ENCODE measurements at regions not wholly inside any gene's neighbourhood (a gene's known extent, or its start where the extent isn't known, plus 50 kb on each side); places are given as distances from the start of the nearest gene placed in this dataset.

DNA sequence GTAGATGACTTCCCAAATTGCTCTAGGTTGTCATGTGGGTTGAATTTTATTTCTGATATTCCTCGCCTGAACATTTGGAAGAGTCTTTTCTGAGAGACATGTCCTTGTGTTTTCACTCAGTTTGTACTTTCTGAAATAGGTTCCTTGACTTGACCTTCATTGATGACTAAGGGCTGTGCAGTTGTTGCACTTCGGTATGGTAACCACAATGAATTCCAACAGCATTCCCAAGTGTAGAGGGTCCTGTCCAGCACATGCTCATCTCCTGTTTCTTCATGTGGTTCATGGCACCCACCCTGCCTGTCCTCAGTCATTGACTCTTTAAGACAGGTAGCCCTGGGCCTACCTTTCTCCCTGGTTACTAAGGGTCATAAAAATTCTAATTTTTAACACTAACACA lies 527.8 kb downstream of the MTRR start:
- no peak for ATAC-seq
- TF ChIP-seq SUPT20H (IDR thresholded peaks at IDR 0.05; ENCODE audit: borderline replicate concordance, control insufficient read depth, low read depth, low read length) (no peak), ZNF274 (IDR thresholded peaks at IDR 0.05; ENCODE audit: insufficient read depth, insufficient read length) (no peak), CHD1 (IDR thresholded peaks at IDR 0.05; ENCODE audit: low read depth, low read length) (no peak), BRCA1 (IDR thresholded peaks at IDR 0.05; ENCODE audit: low read depth, low read length) (no peak), TCF7 (IDR thresholded peaks at IDR 0.05; ENCODE audit: borderline replicate concordance) (no peak), GATAD2B (conservative IDR thresholded peaks at IDR 0.05; ENCODE audit: low read depth) (no peak), NFYB (IDR thresholded peaks at IDR 0.05; ENCODE audit: insufficient read depth, low read depth, low read length) (no peak), TBL1XR1 (IDR thresholded peaks at IDR 0.05; ENCODE audit: low read depth, low read length) (no peak), YY1 (IDR thresholded peaks at IDR 0.05; ENCODE audit: low read depth, low read length) (no peak), RBBP5 (conservative IDR thresholded peaks at IDR 0.05) (no peak), FOS (IDR thresholded peaks at IDR 0.05; ENCODE audit: borderline replicate concordance, extremely low read depth, insufficient read length) (no peak)
- TF ChIP-seq, protein P1, sequence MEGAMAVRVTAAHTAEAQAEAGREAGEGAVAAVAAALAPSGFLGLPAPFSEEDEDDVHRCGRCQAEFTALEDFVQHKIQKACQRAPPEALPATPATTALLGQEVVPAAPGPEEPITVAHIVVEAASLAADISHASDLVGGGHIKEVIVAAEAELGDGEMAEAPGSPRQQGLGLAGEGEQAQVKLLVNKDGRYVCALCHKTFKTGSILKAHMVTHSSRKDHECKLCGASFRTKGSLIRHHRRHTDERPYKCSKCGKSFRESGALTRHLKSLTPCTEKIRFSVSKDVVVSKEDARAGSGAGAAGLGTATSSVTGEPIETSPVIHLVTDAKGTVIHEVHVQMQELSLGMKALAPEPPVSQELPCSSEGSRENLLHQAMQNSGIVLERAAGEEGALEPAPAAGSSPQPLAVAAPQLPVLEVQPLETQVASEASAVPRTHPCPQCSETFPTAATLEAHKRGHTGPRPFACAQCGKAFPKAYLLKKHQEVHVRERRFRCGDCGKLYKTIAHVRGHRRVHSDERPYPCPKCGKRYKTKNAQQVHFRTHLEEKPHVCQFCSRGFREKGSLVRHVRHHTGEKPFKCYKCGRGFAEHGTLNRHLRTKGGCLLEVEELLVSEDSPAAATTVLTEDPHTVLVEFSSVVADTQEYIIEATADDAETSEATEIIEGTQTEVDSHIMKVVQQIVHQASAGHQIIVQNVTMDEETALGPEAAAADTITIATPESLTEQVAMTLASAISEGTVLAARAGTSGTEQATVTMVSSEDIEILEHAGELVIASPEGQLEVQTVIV (IDR thresholded peaks at IDR 0.05; ENCODE audit: borderline replicate concordance, partially characterized antibody), result no peak
- TF ChIP-seq, protein P2, sequence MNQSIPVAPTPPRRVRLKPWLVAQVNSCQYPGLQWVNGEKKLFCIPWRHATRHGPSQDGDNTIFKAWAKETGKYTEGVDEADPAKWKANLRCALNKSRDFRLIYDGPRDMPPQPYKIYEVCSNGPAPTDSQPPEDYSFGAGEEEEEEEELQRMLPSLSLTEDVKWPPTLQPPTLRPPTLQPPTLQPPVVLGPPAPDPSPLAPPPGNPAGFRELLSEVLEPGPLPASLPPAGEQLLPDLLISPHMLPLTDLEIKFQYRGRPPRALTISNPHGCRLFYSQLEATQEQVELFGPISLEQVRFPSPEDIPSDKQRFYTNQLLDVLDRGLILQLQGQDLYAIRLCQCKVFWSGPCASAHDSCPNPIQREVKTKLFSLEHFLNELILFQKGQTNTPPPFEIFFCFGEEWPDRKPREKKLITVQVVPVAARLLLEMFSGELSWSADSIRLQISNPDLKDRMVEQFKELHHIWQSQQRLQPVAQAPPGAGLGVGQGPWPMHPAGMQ (IDR thresholded peaks at IDR 0.05; ENCODE audit: borderline replicate concordance), result no peak
- TF ChIP-seq, protein P3, sequence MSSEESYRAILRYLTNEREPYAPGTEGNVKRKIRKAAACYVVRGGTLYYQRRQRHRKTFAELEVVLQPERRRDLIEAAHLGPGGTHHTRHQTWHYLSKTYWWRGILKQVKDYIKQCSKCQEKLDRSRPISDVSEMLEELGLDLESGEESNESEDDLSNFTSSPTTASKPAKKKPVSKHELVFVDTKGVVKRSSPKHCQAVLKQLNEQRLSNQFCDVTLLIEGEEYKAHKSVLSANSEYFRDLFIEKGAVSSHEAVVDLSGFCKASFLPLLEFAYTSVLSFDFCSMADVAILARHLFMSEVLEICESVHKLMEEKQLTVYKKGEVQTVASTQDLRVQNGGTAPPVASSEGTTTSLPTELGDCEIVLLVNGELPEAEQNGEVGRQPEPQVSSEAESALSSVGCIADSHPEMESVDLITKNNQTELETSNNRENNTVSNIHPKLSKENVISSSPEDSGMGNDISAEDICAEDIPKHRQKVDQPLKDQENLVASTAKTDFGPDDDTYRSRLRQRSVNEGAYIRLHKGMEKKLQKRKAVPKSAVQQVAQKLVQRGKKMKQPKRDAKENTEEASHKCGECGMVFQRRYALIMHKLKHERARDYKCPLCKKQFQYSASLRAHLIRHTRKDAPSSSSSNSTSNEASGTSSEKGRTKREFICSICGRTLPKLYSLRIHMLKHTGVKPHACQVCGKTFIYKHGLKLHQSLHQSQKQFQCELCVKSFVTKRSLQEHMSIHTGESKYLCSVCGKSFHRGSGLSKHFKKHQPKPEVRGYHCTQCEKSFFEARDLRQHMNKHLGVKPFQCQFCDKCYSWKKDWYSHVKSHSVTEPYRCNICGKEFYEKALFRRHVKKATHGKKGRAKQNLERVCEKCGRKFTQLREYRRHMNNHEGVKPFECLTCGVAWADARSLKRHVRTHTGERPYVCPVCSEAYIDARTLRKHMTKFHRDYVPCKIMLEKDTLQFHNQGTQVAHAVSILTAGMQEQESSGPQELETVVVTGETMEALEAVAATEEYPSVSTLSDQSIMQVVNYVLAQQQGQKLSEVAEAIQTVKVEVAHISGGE (CRISPR knock-in tag; IDR thresholded peaks at IDR 0.05), result no peak
- TF ChIP-seq, protein P4, sequence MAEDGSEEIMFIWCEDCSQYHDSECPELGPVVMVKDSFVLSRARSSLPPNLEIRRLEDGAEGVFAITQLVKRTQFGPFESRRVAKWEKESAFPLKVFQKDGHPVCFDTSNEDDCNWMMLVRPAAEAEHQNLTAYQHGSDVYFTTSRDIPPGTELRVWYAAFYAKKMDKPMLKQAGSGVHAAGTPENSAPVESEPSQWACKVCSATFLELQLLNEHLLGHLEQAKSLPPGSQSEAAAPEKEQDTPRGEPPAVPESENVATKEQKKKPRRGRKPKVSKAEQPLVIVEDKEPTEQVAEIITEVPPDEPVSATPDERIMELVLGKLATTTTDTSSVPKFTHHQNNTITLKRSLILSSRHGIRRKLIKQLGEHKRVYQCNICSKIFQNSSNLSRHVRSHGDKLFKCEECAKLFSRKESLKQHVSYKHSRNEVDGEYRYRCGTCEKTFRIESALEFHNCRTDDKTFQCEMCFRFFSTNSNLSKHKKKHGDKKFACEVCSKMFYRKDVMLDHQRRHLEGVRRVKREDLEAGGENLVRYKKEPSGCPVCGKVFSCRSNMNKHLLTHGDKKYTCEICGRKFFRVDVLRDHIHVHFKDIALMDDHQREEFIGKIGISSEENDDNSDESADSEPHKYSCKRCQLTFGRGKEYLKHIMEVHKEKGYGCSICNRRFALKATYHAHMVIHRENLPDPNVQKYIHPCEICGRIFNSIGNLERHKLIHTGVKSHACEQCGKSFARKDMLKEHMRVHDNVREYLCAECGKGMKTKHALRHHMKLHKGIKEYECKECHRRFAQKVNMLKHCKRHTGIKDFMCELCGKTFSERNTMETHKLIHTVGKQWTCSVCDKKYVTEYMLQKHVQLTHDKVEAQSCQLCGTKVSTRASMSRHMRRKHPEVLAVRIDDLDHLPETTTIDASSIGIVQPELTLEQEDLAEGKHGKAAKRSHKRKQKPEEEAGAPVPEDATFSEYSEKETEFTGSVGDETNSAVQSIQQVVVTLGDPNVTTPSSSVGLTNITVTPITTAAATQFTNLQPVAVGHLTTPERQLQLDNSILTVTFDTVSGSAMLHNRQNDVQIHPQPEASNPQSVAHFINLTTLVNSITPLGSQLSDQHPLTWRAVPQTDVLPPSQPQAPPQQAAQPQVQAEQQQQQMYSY (CRISPR knock-in tag; IDR thresholded peaks at IDR 0.05), result no peak

More for the DNA sequence above, 527.8 kb downstream of the MTRR start:
- WGBS (ENCODE audit: insufficient coverage, insufficient replicate concordance, low lambda C conversion rate, missing lambda C conversion rate), result 0% methylated on average over 2 of the region's 2 CpGs
- RAD21 ChIA-PET (ENCODE audit: unreplicated experiment), result no interaction called here
- H3K79me2 ChIP-seq (ENCODE audit: control insufficient read depth, insufficient read depth, low read length), result no peaks in the 10 kb centered on the region
- H3K9me3 ChIP-seq (replicated peaks; ENCODE audit: control insufficient read depth, insufficient read depth, low read length), result no peaks in the 10 kb centered on the region
- POLR2A ChIA-PET, result no interaction called here
- H3K4me2 ChIP-seq (ENCODE audit: control insufficient read depth, insufficient read depth), result no peak overlapping the region
- DNase-seq (ENCODE audit: low read depth, low spot score) (no peak), FAIRE-seq (no peak)
- H3K9ac ChIP-seq (ENCODE audit: control insufficient read depth, insufficient read depth, low read length), result no peak overlapping the region
- H3K27ac ChIP-seq (ENCODE audit: control insufficient read depth, insufficient read depth), result no peak overlapping the region
- no peaks in the 10 kb centered on the region for H3K4me1 ChIP-seq (ENCODE audit: control insufficient read depth, insufficient read depth, low read length)
- SMC1A ChIA-PET (ENCODE audit: uncharacterized antibody, unreplicated experiment), result no interaction called here
- no TSS peak for BruUV-seq (replicated peaks)
- H3K4me3 ChIP-seq, result no peak overlapping the region
- intact Hi-C loops (cut with micrococcal nuclease; ENCODE audit: unreplicated experiment) (no loop called here), in situ Hi-C loops (cut with MboI) (no loop called here)
- no peak overlapping the region for H2AFZ ChIP-seq (ENCODE audit: control insufficient read depth, low read depth, low read length)
- no peaks in the 10 kb centered on the region for H4K20me1 ChIP-seq (ENCODE audit: control insufficient read depth, insufficient read depth)
- no peaks in the 10 kb centered on the region for H3K27me3 ChIP-seq (replicated peaks in 1 of 2; ENCODE audit: control insufficient read depth in 2 of 2, insufficient read depth in 2 of 2, low read length in 1 of 2)
- no peaks in the 10 kb centered on the region for H3K36me3 ChIP-seq (ENCODE audit: control insufficient read depth in 2 of 2, insufficient read depth in 2 of 2, low read length in 1 of 2)
- CTCF ChIA-PET, result no interaction called here

Data from GM12878 (cell line).